H9 (cell line): ENCODE measurements at regions not wholly inside any gene's neighbourhood (a gene's known extent, or its start where the extent isn't known, plus 50 kb on each side); places are given as distances from the start of the nearest gene placed in this dataset.
"Not testable (repeated sequence)": the region's sequence is repeated elsewhere in the genome, so short reads cannot be mapped to it uniquely, and the experiment has no call there.

Experiments used
- DNase-seq: peaks from one replicate; pipeline ENCODE4 v3.0.0-alpha.2; 2017
- H2AFZ ChIP-seq: one replicate; pipeline ENCODE4 v1.6.1; 2013; ENCODE audit warnings: mild to moderate bottlenecking, low read length, control low read depth, moderate library complexity
- H2AK5ac ChIP-seq: 2 replicates; pipeline ENCODE4 v1.6.1; 2013; ENCODE audit warnings: low read length, control low read depth, mixed read lengths; ENCODE audit not compliant: insufficient read length
- H2BK120ac ChIP-seq: one replicate; pipeline ENCODE4 v1.6.1; 2013; ENCODE audit warnings: low read depth, mild to moderate bottlenecking, low read length, control low read depth, inconsistent platforms; ENCODE audit not compliant: poor library complexity, severe bottlenecking
- H2BK12ac ChIP-seq: 2 replicates; pipeline ENCODE4 v1.6.1; 2013; ENCODE audit warnings: low read length, control low read depth, mixed read lengths, low read depth; ENCODE audit not compliant: insufficient read length
- H2BK15ac ChIP-seq: 2 replicates; pipeline ENCODE4 v1.6.1; 2013; ENCODE audit warnings: low read depth, low read length, control low read depth
- H2BK20ac ChIP-seq: one replicate; pipeline ENCODE4 v1.6.1; 2013; ENCODE audit warnings: low read depth, mild to moderate bottlenecking, low read length, control low read depth, inconsistent platforms; ENCODE audit not compliant: poor library complexity, severe bottlenecking
- H2BK5ac ChIP-seq: 2 replicates; pipeline ENCODE4 v1.6.1; 2013; ENCODE audit warnings: low read length, control low read depth, mixed read lengths; ENCODE audit not compliant: insufficient read length
- H3K14ac ChIP-seq: 2 replicates; pipeline ENCODE4 v1.6.1; 2013; ENCODE audit warnings: low read length, control low read depth; ENCODE audit not compliant: insufficient read depth
- H3K18ac ChIP-seq: 2 replicates; pipeline ENCODE4 v1.6.1; 2013; ENCODE audit warnings: low read depth, mild to moderate bottlenecking, mixed read lengths, low read length, control low read depth; ENCODE audit not compliant: insufficient read length
- H3K23ac ChIP-seq: 2 replicates; pipeline ENCODE4 v1.6.1; 2013; ENCODE audit warnings: low read length, control low read depth, mixed read lengths, low read depth; ENCODE audit not compliant: insufficient read length
- H3K23me2 ChIP-seq: 2 replicates; pipeline ENCODE4 v1.6.1; 2013; ENCODE audit warnings: low read depth, mild to moderate bottlenecking, mixed read lengths, low read length, control low read depth; ENCODE audit not compliant: insufficient read length, poor library complexity, severe bottlenecking
- H3K27ac ChIP-seq: 2 replicates; pipeline ENCODE4 v1.5.1; 2013; ENCODE audit warnings: low read length, control low read depth, mixed read lengths, low read depth; ENCODE audit not compliant: insufficient read length
- H3K27me3 ChIP-seq: 2 replicates; pipeline ENCODE4 v1.6.1; 2013; ENCODE audit warnings: low read length, control low read depth, inconsistent platforms; ENCODE audit not compliant: insufficient read depth
- H3K4ac ChIP-seq: 2 replicates; pipeline ENCODE4 v1.6.1; 2013; ENCODE audit warnings: low read depth, mild to moderate bottlenecking, control low read depth, inconsistent platforms, low read length, moderate library complexity
- H3K4me1 ChIP-seq: 2 replicates; pipeline ENCODE4 v1.6.1; 2013; ENCODE audit warnings: low read length, control low read depth, inconsistent platforms; ENCODE audit not compliant: insufficient read depth
- H3K4me2 ChIP-seq: 2 replicates; pipeline ENCODE4 v1.6.1; 2013; ENCODE audit warnings: low read length, control low read depth, mixed read lengths; ENCODE audit not compliant: insufficient read length, insufficient read depth
- H3K56ac ChIP-seq: 2 replicates; pipeline ENCODE4 v1.6.1; 2013; ENCODE audit warnings: low read depth, mild to moderate bottlenecking, mixed read lengths, low read length, control low read depth; ENCODE audit not compliant: insufficient read length
- H3K79me1 ChIP-seq: 2 replicates; pipeline ENCODE4 v1.6.1; 2013; ENCODE audit warnings: low read depth, mild to moderate bottlenecking, moderate library complexity, low read length, control low read depth, inconsistent platforms; ENCODE audit not compliant: insufficient read depth, poor library complexity, severe bottlenecking
- H3K79me2 ChIP-seq: 2 replicates; pipeline ENCODE4 v1.6.1; 2013; ENCODE audit warnings: low read length, control low read depth, inconsistent platforms; ENCODE audit not compliant: insufficient read depth
- H3K9ac ChIP-seq: 2 replicates; pipeline ENCODE4 v1.6.1; 2013; ENCODE audit warnings: low read length, control low read depth, mixed read lengths; ENCODE audit not compliant: insufficient read length; ENCODE audit errors: extremely low read depth
- H3K9me3 ChIP-seq: one replicate; pipeline ENCODE4 v1.6.1; 2013; ENCODE audit warnings: low read depth, low read length, inconsistent platforms; ENCODE audit not compliant: control insufficient read depth
- H3T11ph ChIP-seq: one replicate; pipeline ENCODE4 v1.6.1; 2013; ENCODE audit warnings: mild to moderate bottlenecking, low read length, control low read depth, inconsistent platforms
- H4K20me1 ChIP-seq: one replicate; pipeline ENCODE4 v1.6.1; 2013; ENCODE audit not compliant: control insufficient read depth, insufficient read length, insufficient read depth
- H4K5ac ChIP-seq: 2 replicates; pipeline ENCODE4 v1.6.1; 2013; ENCODE audit warnings: low read depth, mild to moderate bottlenecking, mixed read lengths, low read length, control low read depth; ENCODE audit not compliant: insufficient read length
- H4K8ac ChIP-seq: replicated peaks from 2 replicates; pipeline ENCODE4 v1.6.1; 2013; ENCODE audit warnings: low read length, control low read depth, mixed read lengths, low read depth; ENCODE audit not compliant: insufficient read length
- H4K91ac ChIP-seq: 2 replicates; pipeline ENCODE4 v1.6.1; 2013; ENCODE audit warnings: low read depth, mild to moderate bottlenecking, moderate library complexity, mixed read lengths, low read length, control low read depth; ENCODE audit not compliant: insufficient read length
- H3K27ac Mint-ChIP-seq, 3 experiments: 2 replicates in 2 of 3; 3 replicates in 1 of 3; pipeline ENCODE4 v1.8.0; 2020 to 2021; ENCODE audit warnings: mixed read lengths in 3 of 3, mild to moderate bottlenecking in 1 of 3, moderate library complexity in 1 of 3
- H3K27me3 Mint-ChIP-seq: 2 replicates; pipeline ENCODE4 v1.8.0; 2021; ENCODE audit warnings: low read depth, mild to moderate bottlenecking, moderate library complexity, mixed read lengths
- H3K36me3 Mint-ChIP-seq, 3 experiments: 2 replicates in 2 of 3; 3 replicates in 1 of 3; pipeline ENCODE4 v1.8.0; 2020 to 2021; ENCODE audit warnings: low read depth in 3 of 3, mixed read lengths in 3 of 3; ENCODE audit not compliant: insufficient read depth in 1 of 3
- H3K4me1 Mint-ChIP-seq, 2 experiments: 2 replicates each; pipeline ENCODE4 v1.8.0; 2020; ENCODE audit warnings: mixed read lengths in 2 of 2
- H3K4me3 Mint-ChIP-seq, 2 experiments: 2 replicates in 1 of 2; 3 replicates in 1 of 2; pipeline ENCODE4 v1.8.0; 2020 to 2021; ENCODE audit warnings: mild to moderate bottlenecking in 2 of 2, mixed read lengths in 2 of 2, moderate library complexity in 1 of 2
- H3K9me3 Mint-ChIP-seq, 2 experiments: 2 replicates in 1 of 2; 3 replicates in 1 of 2; pipeline ENCODE4 v1.8.0; 2020; ENCODE audit warnings: mild to moderate bottlenecking in 2 of 2, mixed read lengths in 2 of 2, moderate library complexity in 1 of 2
- CTCF ChIP-seq: fragments of 200-600 bp; sonication (generic); conservative IDR thresholded peaks from 3 replicates; pipeline ENCODE4 v1.8.0; 2021; ENCODE audit warnings: antibody characterized with exemption, mild to moderate bottlenecking
- WGBS: extraction: QIAGEN DNeasy Blood & Tissue Kit; methylation state at CpG from one replicate; pipeline ENCODE4 v1.1.7; 2013; ENCODE audit warnings: missing lambda C conversion rate, low lambda C conversion rate, mixed read lengths; ENCODE audit not compliant: insufficient read length; ENCODE audit errors: extremely low coverage; 5-methylcytosine and 5-hydroxymethylcytosine counted together

GRCh38 chrX:76555816-76556215 is 128.3 kb downstream of the MAGEE1 start:
- Histone ChIP-seq H3K27me3 (no peaks in the 10 kb centered on the region), H2AK5ac (no peak overlapping the region), H3K4me1 (no peaks in the 10 kb centered on the region), H3K79me1 (no peaks in the 10 kb centered on the region), H2BK5ac (no peak overlapping the region), H3K14ac (no peak overlapping the region), H3K9me3 (peaks cover 75% of the 10 kb centered on the region), H2BK12ac (no peak overlapping the region), H2BK15ac (no peak overlapping the region), H3K27ac (no peak overlapping the region), H2BK20ac (no peak overlapping the region), H3T11ph (no peak overlapping the region), H3K18ac (no peak overlapping the region), H4K20me1 (no peaks in the 10 kb centered on the region), H2BK120ac (no peak overlapping the region), H4K91ac (no peak overlapping the region), H4K8ac (no peak overlapping the region), H3K56ac (no peak overlapping the region), H3K79me2 (no peaks in the 10 kb centered on the region), H3K4me2 (no peak overlapping the region), H3K4ac (no peak overlapping the region), H3K9ac (no peak overlapping the region), H2AFZ (no peak overlapping the region), H3K23me2 (no peaks in the 10 kb centered on the region), H4K5ac (no peak overlapping the region), H3K23ac (no peak overlapping the region)
- no CpG with 5 or more reads among the region's 4 CpGs for WGBS
- no peaks in the 10 kb centered on the region for H3K4me1 Mint-ChIP-seq
- peaks cover 11 to 26% (median 25%) of the 10 kb centered on the region in 3 experiments for H3K36me3 Mint-ChIP-seq
- H3K27ac Mint-ChIP-seq = no peak overlapping the region
- peaks cover 3% of the 10 kb centered on the region; the same call in 1 of the 2 replicates for H3K27me3 Mint-ChIP-seq
- H3K9me3 Mint-ChIP-seq = peaks cover 86 to 92% of the 10 kb centered on the region in 2 experiments
- H3K4me3 Mint-ChIP-seq = no peak overlapping the region
- peak; percentile 51 for DNase-seq
- TF ChIP-seq CTCF = peak; percentile 69

GRCh38 chrX:76564842-76565241 is 137.3 kb downstream of the MAGEE1 start:
- H3K9me3 ChIP-seq = peaks cover 20% of the 10 kb centered on the region
- not testable (repeated sequence) for H4K91ac ChIP-seq, H3K23me2 ChIP-seq, H3K27ac ChIP-seq, H4K8ac ChIP-seq, H2BK5ac ChIP-seq, H4K5ac ChIP-seq, H3K79me2 ChIP-seq, H3K27me3 Mint-ChIP-seq, H3K79me1 ChIP-seq, H3K4ac ChIP-seq, H3K4me2 ChIP-seq, H3K56ac ChIP-seq, H3K4me3 Mint-ChIP-seq, H2AK5ac ChIP-seq, H3K18ac ChIP-seq, H3K23ac ChIP-seq, H3T11ph ChIP-seq, H3K27ac Mint-ChIP-seq, H3K9ac ChIP-seq, H3K4me1 Mint-ChIP-seq, H2BK120ac ChIP-seq, H2BK15ac ChIP-seq, H3K14ac ChIP-seq, H2BK12ac ChIP-seq, H2AFZ ChIP-seq, H2BK20ac ChIP-seq, DNase-seq, H4K20me1 ChIP-seq, H3K27me3 ChIP-seq, H3K4me1 ChIP-seq
- no CpG with 5 or more reads among the region's 5 CpGs for WGBS
- Mint-ChIP-seq H3K9me3 (peaks cover 93 to 98% of the 10 kb centered on the region in 2 experiments), H3K36me3 (peaks cover 0 to 16% (median 6%) of the 10 kb centered on the region in 3 experiments; a peak in 5 of 7 replicates)
